NCI-H128 (cell line): ENCODE measurements at regions not wholly inside any gene's neighbourhood (a gene's known extent, or its start where the extent isn't known, plus 50 kb on each side); places are given as distances from the start of the nearest gene placed in this dataset.

Experiments used
- DNase-seq: peaks from one replicate; lab custom pipeline; 2025; ENCODE audit not compliant: unreplicated experiment; lab: John Stamatoyannopoulos, UW

- no peak for DNase-seq
Observed at GRCh38 chr9:109940561-109940960, 160.6 kb downstream of the PALM2AKAP2 start.

GRCh38 chr9:109941771-109942170 lies 161.8 kb downstream of the PALM2AKAP2 start:
- DNase-seq: no peak

- no peak for DNase-seq
Observed at GRCh38 chr9:109945573-109945972, 165.6 kb downstream of the PALM2AKAP2 start.

- DNase-seq: no peak
Observed at GRCh38 chr9:109948453-109948852, 168.5 kb downstream of the PALM2AKAP2 start.

- DNase-seq: no peak
Observed at GRCh38 chr9:109950710-109951443, 170.9 kb downstream of the PALM2AKAP2 start.

- DNase-seq: no peak
Observed at GRCh38 chr9:109953300-109953699, 173.3 kb downstream of the PALM2AKAP2 start.

GRCh38 chr9:109953813-109954497 lies 174.0 kb downstream of the PALM2AKAP2 start:
- no peak for DNase-seq

GRCh38 chr9:109956717-109957440 lies 176.9 kb downstream of the PALM2AKAP2 start:
- no peak for DNase-seq

- DNase-seq: no peak
Observed at GRCh38 chr9:109959679-109960078, 179.7 kb downstream of the PALM2AKAP2 start.

GRCh38 chr9:109961626-109962025 lies 181.6 kb downstream of the PALM2AKAP2 start:
- no peak for DNase-seq

- DNase-seq: no peak
Observed at GRCh38 chr9:109962215-109962614, 182.2 kb downstream of the PALM2AKAP2 start.

- no peak for DNase-seq
Observed at GRCh38 chr9:109963079-109963478, 183.1 kb downstream of the PALM2AKAP2 start.

- no peak for DNase-seq
Observed at GRCh38 chr9:109966643-109967368, 186.8 kb downstream of the PALM2AKAP2 start.

- no peak for DNase-seq
Observed at GRCh38 chr9:109967651-109968642, 187.9 kb downstream of the PALM2AKAP2 start.

- no peak for DNase-seq
Observed at GRCh38 chr9:109969011-109969410, 189.0 kb downstream of the PALM2AKAP2 start.

- no peak for DNase-seq
Observed at GRCh38 chr9:109969573-109970237, 189.7 kb downstream of the PALM2AKAP2 start.

- no peak for DNase-seq
Observed at GRCh38 chr9:109971226-109971625, 191.2 kb downstream of the PALM2AKAP2 start.

GRCh38 chr9:109972026-109972882 lies 192.3 kb downstream of the PALM2AKAP2 start:
- DNase-seq: no peak

GRCh38 chr9:109973336-109973735 lies 193.3 kb downstream of the PALM2AKAP2 start:
- no peak for DNase-seq
